SK-N-MC (cell line): ENCODE measurements at regions not wholly inside any gene's neighbourhood (a gene's known extent, or its start where the extent isn't known, plus 50 kb on each side); places are given as distances from the start of the nearest gene placed in this dataset.

Experiments
- EZH2 ChIP-seq: fragments of 200-600 bp; sonication (generic); IDR thresholded peaks from one replicate; pipeline ENCODE4 v1.6.1; 2017; ENCODE audit warnings: antibody characterized with exemption
- FOXP2 ChIP-seq: optimal IDR thresholded peaks from 2 replicates; pipeline ENCODE3; 2011; ENCODE audit warnings: mild to moderate bottlenecking, moderate library complexity; ENCODE audit not compliant: insufficient read depth; ENCODE audit errors: extremely low read length, control extremely low read depth
- POLR2AphosphoS5 ChIP-seq: IDR thresholded peaks from 2 replicates; pipeline ENCODE4 v1.6.1; 2012; ENCODE audit warnings: mild to moderate bottlenecking, low read depth, low read length, borderline replicate concordance

GRCh38 chr2:181789827-181790448 lies 101.6 kb upstream of the ITPRID2 start:
- no peak for TF ChIP-seq POLR2AphosphoS5
- no peak for TF ChIP-seq EZH2
- no peak for TF ChIP-seq FOXP2
